ENCODE measurements at regions not wholly inside any gene's neighbourhood (a gene's known extent, or its start where the extent isn't known, plus 50 kb on each side); places are given as distances from the start of the nearest gene placed in this dataset.

GRCh38 chr3:117963858-117964257 lies 1070.8 kb downstream of the IGSF11 start:
- Histone ChIP-seq H2AFZ (ENCODE audit: insufficient read depth, low read length, poor library complexity) (no peak overlapping the region), H3K9ac (ENCODE audit: low read length) (no peak overlapping the region)
- WGBS (ENCODE audit: extremely low coverage, insufficient coverage, insufficient read length) = no CpG with 5 or more reads among the region's 2 CpGs

GRCh38 chr3:117964814-117965213 lies 1069.8 kb downstream of the IGSF11 start:
- Histone ChIP-seq H3K79me1 (ENCODE audit: low read length) (no peaks in the 10 kb centered on the region), H3K36me3 (ENCODE audit: control insufficient read depth in 1 of 2, insufficient read depth in 2 of 2, low read length in 2 of 2) (no peaks in the 10 kb centered on the region), H2BK5ac (ENCODE audit: low read depth, low read length, poor library complexity) (no peak overlapping the region), H3K4ac (ENCODE audit: low read depth, low read length) (no peak overlapping the region), H4K8ac (ENCODE audit: low read depth, low read length) (no peak overlapping the region), H2AFZ (ENCODE audit: insufficient read depth, low read length, poor library complexity) (no peak overlapping the region), H3K9ac (ENCODE audit: low read length) (no peak overlapping the region), H3K27ac (ENCODE audit: low read depth, low read length) (no peak overlapping the region), H2BK12ac (ENCODE audit: low read length) (no peak overlapping the region), H4K12ac (ENCODE audit: low read depth, low read length) (no peak overlapping the region), H4K91ac (ENCODE audit: low read depth, low read length) (no peak overlapping the region), H2BK120ac (ENCODE audit: insufficient read depth, low read length, poor library complexity) (no peak overlapping the region), H3K4me2 (ENCODE audit: low read length) (no peak overlapping the region), H3K23ac (ENCODE audit: low read length) (no peak overlapping the region), H3K9me3 (ENCODE audit: insufficient read depth, low read depth, low read length) (no peaks in the 10 kb centered on the region), H3K27me3 (ENCODE audit: insufficient read depth, low read length) (no peaks in the 10 kb centered on the region), H3K18ac (ENCODE audit: low read length) (no peak overlapping the region), H3K4me1 (ENCODE audit: control insufficient read depth in 1 of 2, insufficient read depth in 2 of 2, low read length in 2 of 2) (no peaks in the 10 kb centered on the region), H3K14ac (ENCODE audit: low read length) (no peak overlapping the region), H3K4me3 (ENCODE audit: low read depth, low read length) (no peak overlapping the region), H2AK5ac (ENCODE audit: low read length) (no peak overlapping the region), H3K79me2 (ENCODE audit: control insufficient read depth, insufficient read depth, low read length, poor library complexity) (no peaks in the 10 kb centered on the region)
- DNase-seq = no peak
- WGBS (ENCODE audit: extremely low coverage, insufficient coverage, insufficient read length) = no CpG with 5 or more reads among the region's 4 CpGs

More at GRCh38 chr3:117963858-117964257, 1070.8 kb downstream of the IGSF11 start:
- Histone ChIP-seq H3K27me3 (ENCODE audit: insufficient read depth, low read length) (no peaks in the 10 kb centered on the region), H3K18ac (ENCODE audit: low read length) (no peak overlapping the region), H3K36me3 (ENCODE audit: control insufficient read depth in 1 of 2, insufficient read depth in 2 of 2, low read length in 2 of 2) (no peaks in the 10 kb centered on the region), H2BK120ac (ENCODE audit: insufficient read depth, low read length, poor library complexity) (no peak overlapping the region), H4K12ac (ENCODE audit: low read depth, low read length) (no peak overlapping the region), H2BK12ac (ENCODE audit: low read length) (no peak overlapping the region), H3K4ac (ENCODE audit: low read depth, low read length) (no peak overlapping the region), H2AK5ac (ENCODE audit: low read length) (no peak overlapping the region), H4K8ac (ENCODE audit: low read depth, low read length) (no peak overlapping the region), H3K4me3 (ENCODE audit: low read depth, low read length) (no peak overlapping the region), H3K27ac (ENCODE audit: low read depth, low read length) (no peak overlapping the region), H4K91ac (ENCODE audit: low read depth, low read length) (no peak overlapping the region), H3K23ac (ENCODE audit: low read length) (no peak overlapping the region), H3K14ac (ENCODE audit: low read length) (no peak overlapping the region), H3K9me3 (ENCODE audit: insufficient read depth, low read depth, low read length) (no peaks in the 10 kb centered on the region), H3K4me1 (ENCODE audit: control insufficient read depth in 1 of 2, insufficient read depth in 2 of 2, low read length in 2 of 2) (no peaks in the 10 kb centered on the region), H3K79me2 (ENCODE audit: control insufficient read depth, insufficient read depth, low read length, poor library complexity) (no peaks in the 10 kb centered on the region), H3K4me2 (ENCODE audit: low read length) (no peak overlapping the region), H3K79me1 (ENCODE audit: low read length) (no peaks in the 10 kb centered on the region), H2BK5ac (ENCODE audit: low read depth, low read length, poor library complexity) (no peak overlapping the region)
- DNase-seq = no peak

DNA sequence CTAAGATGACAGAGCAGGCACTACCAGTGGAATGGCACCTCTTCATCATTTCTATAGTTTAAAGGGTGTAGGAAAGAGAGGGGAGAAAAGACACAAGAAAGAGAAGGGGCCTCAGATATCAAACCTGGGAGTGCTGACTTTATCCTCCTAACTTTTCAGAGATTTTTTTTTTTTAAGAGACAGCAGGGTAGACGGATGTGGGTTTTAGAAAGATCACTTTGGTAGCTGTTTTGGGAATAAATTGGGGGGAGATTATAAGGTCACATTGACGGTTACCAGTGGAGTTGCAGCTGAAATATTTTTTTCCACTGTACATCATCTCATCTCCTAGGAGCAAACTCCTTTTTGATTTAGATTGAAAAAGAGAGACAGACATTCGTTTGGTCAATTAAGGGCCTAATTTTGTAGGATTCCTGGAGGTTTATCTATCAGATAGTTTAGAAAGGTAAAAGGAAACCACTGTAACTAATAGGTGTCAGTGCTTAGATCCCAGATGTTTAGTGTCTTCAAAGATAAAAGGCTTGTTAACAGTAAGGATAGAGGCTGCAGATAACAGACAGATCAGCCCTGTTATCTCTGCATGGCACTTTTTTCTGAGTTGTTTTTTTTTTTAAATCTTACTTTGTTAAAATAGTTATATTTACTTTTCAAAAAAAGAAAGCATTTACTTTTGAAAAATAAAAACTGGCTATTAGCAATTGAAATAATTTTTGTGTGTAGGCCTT lies 1057.0 kb downstream of the IGSF11 start:
- Histone ChIP-seq H4K12ac (ENCODE audit: low read depth, low read length) (no peak overlapping the region), H3K9me3 (ENCODE audit: insufficient read depth, low read depth, low read length) (no peaks in the 10 kb centered on the region), H3K4me1 (ENCODE audit: control insufficient read depth in 1 of 2, insufficient read depth in 2 of 2, low read length in 2 of 2) (no peaks in the 10 kb centered on the region), H3K9ac (ENCODE audit: low read length) (no peak overlapping the region), H3K79me2 (ENCODE audit: control insufficient read depth, insufficient read depth, low read length, poor library complexity) (no peaks in the 10 kb centered on the region), H3K4ac (ENCODE audit: low read depth, low read length) (no peak overlapping the region), H4K91ac (ENCODE audit: low read depth, low read length) (no peak overlapping the region), H3K14ac (ENCODE audit: low read length) (no peak overlapping the region), H2BK5ac (ENCODE audit: low read depth, low read length, poor library complexity) (no peak overlapping the region), H4K8ac (ENCODE audit: low read depth, low read length) (no peak overlapping the region), H3K4me2 (ENCODE audit: low read length) (no peak overlapping the region), H3K36me3 (ENCODE audit: control insufficient read depth in 1 of 2, insufficient read depth in 2 of 2, low read length in 2 of 2) (no peaks in the 10 kb centered on the region), H3K79me1 (ENCODE audit: low read length) (no peaks in the 10 kb centered on the region), H2BK120ac (ENCODE audit: insufficient read depth, low read length, poor library complexity) (no peak overlapping the region), H3K18ac (ENCODE audit: low read length) (no peak overlapping the region), H3K4me3 (ENCODE audit: low read depth, low read length) (no peak overlapping the region), H3K27me3 (ENCODE audit: insufficient read depth, low read length) (no peaks in the 10 kb centered on the region), H2AK5ac (ENCODE audit: low read length) (no peak overlapping the region), H2BK12ac (ENCODE audit: low read length) (no peak overlapping the region), H3K27ac (ENCODE audit: low read depth, low read length) (no peak overlapping the region), H3K23ac (ENCODE audit: low read length) (no peak overlapping the region), H2AFZ (ENCODE audit: insufficient read depth, low read length, poor library complexity) (no peak overlapping the region)
- no peak for DNase-seq
- 100% methylated on average over 1 of the region's 3 CpGs for WGBS (ENCODE audit: extremely low coverage, insufficient coverage, insufficient read length)

- Histone ChIP-seq H3K4me3 (ENCODE audit: low read depth, low read length) (no peak overlapping the region), H3K27me3 (ENCODE audit: insufficient read depth, low read length) (no peaks in the 10 kb centered on the region), H3K4me1 (ENCODE audit: control insufficient read depth in 1 of 2, insufficient read depth in 2 of 2, low read length in 2 of 2) (no peaks in the 10 kb centered on the region), H4K91ac (ENCODE audit: low read depth, low read length) (no peak overlapping the region), H3K4ac (ENCODE audit: low read depth, low read length) (no peak overlapping the region), H3K36me3 (ENCODE audit: control insufficient read depth in 1 of 2, insufficient read depth in 2 of 2, low read length in 2 of 2) (no peaks in the 10 kb centered on the region), H3K79me2 (ENCODE audit: control insufficient read depth, insufficient read depth, low read length, poor library complexity) (no peaks in the 10 kb centered on the region), H3K79me1 (ENCODE audit: low read length) (no peaks in the 10 kb centered on the region), H4K12ac (ENCODE audit: low read depth, low read length) (no peak overlapping the region), H2BK12ac (ENCODE audit: low read length) (no peak overlapping the region), H2AFZ (ENCODE audit: insufficient read depth, low read length, poor library complexity) (no peak overlapping the region), H3K23ac (ENCODE audit: low read length) (no peak overlapping the region), H3K14ac (ENCODE audit: low read length) (no peak overlapping the region), H3K9me3 (ENCODE audit: insufficient read depth, low read depth, low read length) (no peaks in the 10 kb centered on the region), H3K18ac (ENCODE audit: low read length) (no peak overlapping the region), H3K4me2 (ENCODE audit: low read length) (no peak overlapping the region), H2BK5ac (ENCODE audit: low read depth, low read length, poor library complexity) (no peak overlapping the region), H2AK5ac (ENCODE audit: low read length) (no peak overlapping the region), H3K27ac (ENCODE audit: low read depth, low read length) (no peak overlapping the region), H3K9ac (ENCODE audit: low read length) (no peak overlapping the region), H4K8ac (ENCODE audit: low read depth, low read length) (no peak overlapping the region), H2BK120ac (ENCODE audit: insufficient read depth, low read length, poor library complexity) (no peak overlapping the region)
- DNase-seq = no peak
- no CpG with 5 or more reads among the region's 4 CpGs for WGBS (ENCODE audit: extremely low coverage, insufficient coverage, insufficient read length)
Observed at GRCh38 chr3:117979466-117979865, 1055.2 kb downstream of the IGSF11 start.

Measured in trophoblast cell (in vitro differentiated cells and primary cell).